Ishikawa (cell line): ENCODE measurements at regions not wholly inside any gene's neighbourhood (a gene's known extent, or its start where the extent isn't known, plus 50 kb on each side); places are given as distances from the start of the nearest gene placed in this dataset.

Source experiments
- CEBPB ChIP-seq: IDR thresholded peaks from 2 replicates; pipeline ENCODE4 v1.6.1; 2012
- CREB1 ChIP-seq: IDR thresholded peaks from 2 replicates; pipeline ENCODE4 v1.6.1; 2012; ENCODE audit warnings: low read depth
- EGR1 ChIP-seq: IDR thresholded peaks from 2 replicates; pipeline ENCODE4 v1.6.1; 2012
- EP300 ChIP-seq: IDR thresholded peaks from 2 replicates; pipeline ENCODE4 v1.6.1; 2012; ENCODE audit warnings: borderline replicate concordance
- FOXM1 ChIP-seq: IDR thresholded peaks from 2 replicates; pipeline ENCODE4 v1.6.1; 2012; ENCODE audit warnings: low read depth, borderline replicate concordance
- NFIC ChIP-seq: IDR thresholded peaks from 2 replicates; pipeline ENCODE4 v1.6.1; 2012
- RAD21 ChIP-seq: IDR thresholded peaks from 2 replicates; pipeline ENCODE4 v1.6.1; 2012; ENCODE audit warnings: low read depth
- REST ChIP-seq: IDR thresholded peaks from 2 replicates; pipeline ENCODE4 v1.6.1; 2012; ENCODE audit warnings: low read depth, mild to moderate bottlenecking
- TAF1 ChIP-seq: IDR thresholded peaks from 2 replicates; pipeline ENCODE4 v1.6.1; 2012; ENCODE audit warnings: low read depth, mild to moderate bottlenecking
- TCF12 ChIP-seq: IDR thresholded peaks from 2 replicates; pipeline ENCODE4 v1.6.1; 2012; ENCODE audit warnings: low read depth
- TEAD4 ChIP-seq: IDR thresholded peaks from 2 replicates; pipeline ENCODE4 v1.6.1; 2012
- USF1 ChIP-seq: IDR thresholded peaks from 2 replicates; pipeline ENCODE4 v1.6.1; 2012
- YY1 ChIP-seq: IDR thresholded peaks from 2 replicates; pipeline ENCODE4 v1.6.1; 2012; ENCODE audit warnings: low read depth
- ZBTB7A ChIP-seq: IDR thresholded peaks from 2 replicates; pipeline ENCODE4 v1.6.1; 2012; ENCODE audit warnings: low read depth
- TF ChIP-seq, protein P1 (sequence below): IDR thresholded peaks from 2 replicates; pipeline ENCODE4 v1.6.1; 2012

DNA sequence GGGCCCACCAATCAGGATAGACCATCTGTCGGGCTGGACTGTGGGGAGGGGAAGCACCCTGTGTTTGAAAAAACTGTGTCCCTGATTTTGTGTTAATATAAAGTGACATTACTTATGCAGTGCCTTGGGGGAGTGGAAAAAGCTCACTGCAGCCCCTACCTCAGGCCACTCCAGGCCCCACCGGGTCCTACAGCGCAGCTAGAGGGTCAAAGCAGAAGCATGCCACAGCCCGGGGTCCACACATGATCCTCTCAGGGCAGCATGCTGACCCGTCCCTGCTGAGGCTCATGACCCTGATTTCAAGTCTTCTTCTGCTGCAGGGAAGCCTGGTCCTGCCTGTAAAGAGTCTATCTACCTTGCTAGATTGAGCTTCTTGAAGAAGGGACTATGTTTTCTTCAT is 133.0 kb upstream of the PLCB4 start:
- TF ChIP-seq TCF12 (no peak), CEBPB (no peak), TAF1 (no peak), USF1 (no peak), FOXM1 (no peak), REST (no peak), CREB1 (no peak), NFIC (no peak), EGR1 (no peak), EP300 (no peak), RAD21 (no peak), ZBTB7A (no peak), TEAD4 (no peak), YY1 (no peak)
- TF ChIP-seq, protein P1, sequence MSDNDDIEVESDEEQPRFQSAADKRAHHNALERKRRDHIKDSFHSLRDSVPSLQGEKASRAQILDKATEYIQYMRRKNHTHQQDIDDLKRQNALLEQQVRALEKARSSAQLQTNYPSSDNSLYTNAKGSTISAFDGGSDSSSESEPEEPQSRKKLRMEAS: no peak

DNA sequence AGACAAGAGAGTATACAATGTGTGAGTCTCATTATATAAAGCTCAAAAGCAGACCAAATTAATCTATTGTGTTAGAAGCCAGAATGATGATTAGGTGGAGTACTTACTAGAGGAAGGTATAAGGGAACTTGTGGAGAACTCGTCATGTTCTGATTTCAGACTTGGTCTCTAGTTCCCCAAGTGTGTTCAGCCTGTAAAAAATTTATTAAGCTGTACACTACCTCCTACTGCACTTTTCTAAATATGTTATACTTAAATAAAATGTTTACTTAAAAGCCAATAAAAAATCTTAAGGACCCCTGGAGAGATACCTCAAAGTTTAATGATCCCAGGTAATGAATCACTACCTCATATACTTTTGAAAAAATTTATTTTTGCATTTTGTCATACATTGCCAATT is 130.4 kb upstream of the PLCB4 start:
- TF ChIP-seq USF1 (no peak), CEBPB (no peak), REST (no peak), CREB1 (no peak)

- TF ChIP-seq EP300 (no peak), TAF1 (no peak), REST (no peak), YY1 (no peak), CEBPB (no peak), CREB1 (no peak), TCF12 (no peak), FOXM1 (no peak), TEAD4 (no peak), ZBTB7A (no peak)
- TF ChIP-seq, protein P1: no peak
These were observed 128.6 kb upstream of the PLCB4 start for GRCh38 chr20:8940326-8940725.

GRCh38 chr20:8943631-8944030 is 125.3 kb upstream of the PLCB4 start:
- TF ChIP-seq ZBTB7A (no peak), EGR1 (no peak), YY1 (no peak), REST (no peak), CEBPB (no peak), TEAD4 (no peak), FOXM1 (no peak), TCF12 (no peak), CREB1 (no peak), TAF1 (no peak), USF1 (no peak), EP300 (no peak), RAD21 (no peak), NFIC (no peak)
- TF ChIP-seq, protein P1: no peak
